ENCODE measurements at regions not wholly inside any gene's neighbourhood (a gene's known extent, or its start where the extent isn't known, plus 50 kb on each side); places are given as distances from the start of the nearest gene placed in this dataset.

- TF ChIP-seq CEBPB (IDR thresholded peaks at IDR 0.05): no peak
- no peak for TF ChIP-seq MAX (IDR thresholded peaks at IDR 0.05)
- TF ChIP-seq RAD21 (IDR thresholded peaks at IDR 0.05; ENCODE audit: low read depth): no peak
- TF ChIP-seq REST (IDR thresholded peaks at IDR 0.05; ENCODE audit: low read depth): no peak
- TF ChIP-seq EP300 (IDR thresholded peaks at IDR 0.05; ENCODE audit: borderline replicate concordance): no peak
- no peak for TF ChIP-seq TAF1 (IDR thresholded peaks at IDR 0.05; ENCODE audit: low read depth)
- no peak for TF ChIP-seq EGR1 (IDR thresholded peaks at IDR 0.05)
- TF ChIP-seq NFIC (IDR thresholded peaks at IDR 0.05): no peak
- TF ChIP-seq USF1 (IDR thresholded peaks at IDR 0.05): no peak
Observed at GRCh38 chr3:88618021-88618645, 468.4 kb downstream of the C3orf38 start.
